NCI-H1105 treated with DMSO at 0.1 percent for 48 hours (cell line): ENCODE measurements at regions not wholly inside any gene's neighbourhood (a gene's known extent, or its start where the extent isn't known, plus 50 kb on each side); places are given as distances from the start of the nearest gene placed in this dataset.
"Not testable (repeated sequence)": the region's sequence is repeated elsewhere in the genome, so short reads cannot be mapped to it uniquely, and the experiment has no call there.

Experiments
- DNase-seq: peaks from one replicate; lab custom pipeline; 2025; lab: John Stamatoyannopoulos, UW

DNA sequence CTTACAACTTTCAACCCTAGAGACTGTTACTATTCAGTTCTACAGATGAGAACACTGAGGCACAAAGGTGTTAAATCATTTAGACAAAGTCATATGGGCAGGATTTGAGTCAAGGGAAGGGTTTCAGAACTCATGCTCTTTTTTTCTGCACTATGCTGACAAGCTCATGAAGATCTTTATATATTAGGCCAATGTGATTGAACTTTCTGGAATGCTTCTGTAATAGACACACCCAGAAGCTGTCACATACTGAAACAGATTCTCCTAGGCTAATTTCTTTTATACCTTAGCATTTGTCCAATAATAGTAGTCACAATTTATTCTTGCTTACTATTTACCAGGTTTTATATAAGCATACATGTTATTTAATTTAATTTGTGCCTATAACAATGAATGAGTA is 164.0 kb downstream of the ALG10B start:
- no peak for DNase-seq

DNA sequence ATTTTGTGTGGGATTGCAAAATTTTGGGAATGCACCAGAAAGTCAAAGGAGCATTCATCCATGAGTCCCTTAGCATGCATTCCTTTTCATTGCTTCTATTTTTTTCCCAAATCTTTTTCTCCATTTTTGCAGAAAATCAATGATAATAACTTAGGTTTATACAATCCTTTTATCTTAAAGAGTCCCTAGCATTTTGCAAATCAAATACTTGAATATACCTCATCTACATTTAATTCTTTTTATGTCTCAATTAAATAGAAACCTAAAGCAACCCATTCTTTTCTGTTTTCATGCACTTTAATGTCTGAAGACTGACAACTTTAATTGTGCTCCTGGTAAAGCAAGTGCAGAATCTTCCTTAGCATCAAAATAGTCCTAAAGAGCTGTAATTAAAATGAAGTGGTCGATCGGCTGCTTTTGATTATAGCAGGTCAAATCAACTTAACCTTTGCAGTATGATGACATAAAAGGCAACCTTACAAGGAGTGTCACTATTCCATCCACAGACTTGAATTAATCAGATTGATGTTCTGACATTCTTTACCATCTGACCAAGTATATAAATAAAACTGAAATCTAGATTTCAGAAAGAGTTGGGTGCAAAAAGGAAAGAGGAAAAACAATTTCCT is 168.4 kb downstream of the ALG10B start:
- DNase-seq, result no peak

DNA sequence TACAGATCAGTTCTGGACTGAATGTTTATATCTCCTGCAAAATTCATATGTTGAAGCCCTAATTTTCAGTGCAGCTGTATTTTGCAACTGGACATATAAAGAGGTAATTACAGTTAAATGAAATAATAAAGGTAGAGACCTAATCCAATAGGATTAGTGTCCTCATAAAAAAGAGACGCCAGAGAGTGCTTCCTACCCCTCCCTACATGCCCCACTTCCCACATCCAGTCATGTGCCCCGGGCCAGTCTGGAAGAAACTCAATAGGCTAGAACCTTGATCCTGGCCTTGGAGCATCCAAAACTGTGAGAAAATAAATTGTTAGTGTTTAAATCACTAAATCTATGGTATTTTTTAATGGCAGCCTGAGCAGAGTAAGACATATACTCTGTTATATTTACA is 172.3 kb downstream of the ALG10B start:
- DNase-seq, result no peak

DNA sequence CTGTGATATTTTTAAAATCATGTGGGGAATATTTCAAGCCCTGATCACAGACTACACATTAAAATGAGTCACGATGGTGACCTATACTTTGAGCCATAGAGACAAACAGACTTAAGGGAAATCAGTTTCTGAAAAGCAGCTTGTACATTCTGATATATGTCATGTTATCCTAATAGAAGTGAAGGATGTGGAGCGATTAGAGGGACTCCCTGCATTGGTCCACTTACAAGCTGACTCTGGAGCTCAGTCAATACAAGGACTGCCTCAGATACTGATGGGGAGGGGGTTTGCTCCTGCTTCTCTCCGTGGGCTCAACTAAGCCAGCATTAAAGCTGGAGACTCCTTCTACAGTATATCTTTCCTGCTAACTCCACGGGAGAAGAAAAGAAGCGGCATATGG is 173.5 kb downstream of the ALG10B start:
- no peak for DNase-seq

DNA sequence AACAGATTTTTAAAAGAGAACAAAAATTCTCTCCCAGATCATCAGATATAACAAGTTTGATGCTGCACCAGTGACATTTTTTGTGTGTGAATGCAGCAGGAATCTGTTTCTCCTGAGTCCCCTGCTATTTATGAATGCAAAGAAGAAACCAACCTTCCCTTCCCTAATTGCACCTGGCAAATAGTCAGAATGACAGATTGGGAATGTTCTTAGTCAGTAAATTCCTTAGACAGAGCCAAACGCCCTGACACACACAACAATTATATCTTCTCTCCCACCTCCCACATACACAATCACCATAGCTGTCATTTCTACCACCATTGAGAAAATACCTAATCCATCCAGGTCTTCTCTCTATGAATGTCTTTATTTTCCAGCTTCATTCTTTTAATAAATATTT is 174.4 kb downstream of the ALG10B start:
- DNase-seq, result no peak

DNA sequence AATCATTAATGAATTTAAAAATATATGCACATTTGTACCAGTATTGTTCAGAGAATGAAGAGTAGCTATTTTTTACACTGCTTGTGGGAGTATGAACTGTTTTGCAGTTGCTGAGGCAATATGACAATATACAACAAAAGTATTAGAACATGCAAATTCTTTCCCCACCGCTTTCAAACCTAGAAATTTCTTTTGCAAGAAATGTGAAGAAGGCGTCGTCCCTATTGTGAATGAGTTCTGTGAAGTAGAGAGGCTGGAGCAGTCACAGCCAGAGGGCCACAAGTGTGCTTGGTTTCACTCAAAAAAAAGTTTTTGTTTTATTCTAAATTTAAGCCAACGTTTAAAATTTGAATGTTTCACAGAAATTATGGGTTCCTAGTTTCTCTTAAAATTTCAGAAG is 184.9 kb downstream of the ALG10B start:
- DNase-seq, result no peak

DNA sequence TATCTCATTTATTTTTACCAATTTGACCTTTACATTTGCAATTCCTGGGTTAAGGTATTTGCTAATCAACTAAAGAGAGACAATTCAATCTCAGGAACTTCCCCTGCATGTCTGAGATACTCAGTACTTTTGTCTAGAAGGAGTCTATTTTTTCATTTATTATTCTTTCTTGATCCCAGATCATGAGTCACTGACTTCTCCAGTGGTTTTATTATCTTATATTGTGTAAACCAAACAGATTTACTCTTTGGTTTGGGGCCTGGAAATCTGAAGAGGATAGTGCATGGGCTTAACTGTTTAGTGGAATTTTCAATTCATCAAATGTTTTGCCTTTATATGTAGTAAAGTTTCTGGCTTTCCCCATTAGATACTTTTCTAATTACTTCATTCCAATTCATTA is 185.4 kb downstream of the ALG10B start:
- DNase-seq, result no peak

DNA sequence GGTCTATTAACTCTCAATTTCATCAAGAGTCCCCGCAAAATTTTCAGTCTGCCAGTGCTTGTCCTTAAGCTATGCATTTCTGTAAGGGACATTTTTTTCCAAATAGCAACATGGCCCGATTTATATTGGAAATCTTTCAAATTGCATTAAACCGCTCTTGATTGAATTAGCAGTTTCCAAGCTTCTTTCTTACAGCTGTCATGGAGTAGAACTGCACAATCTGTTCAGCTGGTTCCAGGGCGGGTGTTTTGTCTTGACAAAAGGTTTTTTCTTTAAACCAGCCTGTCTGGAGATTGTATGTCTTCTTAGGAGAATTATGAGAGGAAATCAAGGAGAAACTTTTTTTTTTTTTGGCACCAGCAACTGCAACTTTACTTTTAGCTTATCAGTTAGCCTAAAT is 185.8 kb downstream of the ALG10B start:
- no peak for DNase-seq

DNA sequence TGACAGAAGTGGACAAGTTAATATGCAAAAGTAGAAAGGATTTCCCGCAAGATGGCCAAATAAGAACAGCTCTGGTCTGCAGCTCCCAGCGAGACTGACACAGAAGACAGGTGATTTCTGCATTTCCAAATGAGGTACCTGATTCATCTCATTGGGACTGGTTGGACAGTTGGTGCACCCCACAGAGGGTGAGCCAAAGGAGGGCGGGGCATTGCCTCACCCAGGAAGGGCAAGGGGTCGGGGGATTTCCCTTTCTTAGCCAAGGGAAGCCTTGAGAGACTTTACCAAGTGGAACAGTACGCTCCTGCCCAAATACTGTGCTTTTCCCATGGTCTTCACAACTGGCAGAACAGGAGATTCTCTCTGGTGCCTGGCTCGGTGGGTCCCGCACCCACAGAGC is 191.3 kb downstream of the ALG10B start:
- no peak for DNase-seq

DNA sequence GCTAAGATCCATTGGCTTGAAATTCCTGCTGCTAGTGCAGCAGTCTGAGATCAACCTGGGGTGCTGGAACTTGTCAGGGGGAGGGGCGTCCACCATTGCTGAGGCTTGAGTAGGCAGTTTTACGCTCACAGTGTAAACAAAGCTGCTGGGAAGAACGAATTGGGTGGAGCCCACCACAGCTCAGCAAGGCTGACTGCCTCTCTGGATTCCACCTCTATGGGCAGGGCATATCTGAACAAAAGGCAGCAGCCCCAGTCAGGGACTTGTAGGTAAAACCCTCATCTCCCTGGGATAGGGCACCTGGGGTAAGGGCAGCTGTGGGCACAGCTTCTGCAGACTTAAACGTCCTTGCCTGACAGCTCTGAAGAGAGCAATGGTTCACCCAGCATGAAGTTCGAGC is 191.7 kb downstream of the ALG10B start:
- DNase-seq, result no peak

DNA sequence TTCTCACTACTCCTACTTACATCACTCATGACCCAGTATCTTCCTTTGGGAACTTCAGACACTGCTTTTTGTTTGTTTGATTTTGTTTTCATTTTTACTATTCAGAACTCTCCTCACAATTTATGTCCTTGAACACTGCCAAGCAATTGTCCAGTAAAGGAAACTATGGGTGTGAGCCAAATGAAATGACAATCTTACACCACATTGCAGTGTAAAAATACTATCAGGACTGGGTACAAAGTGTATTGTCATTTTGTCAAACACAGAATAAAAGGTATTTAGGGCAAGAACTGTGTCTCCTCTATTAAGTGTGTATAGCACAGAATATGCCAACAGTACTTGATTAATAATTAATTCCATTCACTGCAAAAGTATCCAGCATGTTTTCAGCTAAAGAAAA is 199.3 kb downstream of the ALG10B start:
- no peak for DNase-seq

DNA sequence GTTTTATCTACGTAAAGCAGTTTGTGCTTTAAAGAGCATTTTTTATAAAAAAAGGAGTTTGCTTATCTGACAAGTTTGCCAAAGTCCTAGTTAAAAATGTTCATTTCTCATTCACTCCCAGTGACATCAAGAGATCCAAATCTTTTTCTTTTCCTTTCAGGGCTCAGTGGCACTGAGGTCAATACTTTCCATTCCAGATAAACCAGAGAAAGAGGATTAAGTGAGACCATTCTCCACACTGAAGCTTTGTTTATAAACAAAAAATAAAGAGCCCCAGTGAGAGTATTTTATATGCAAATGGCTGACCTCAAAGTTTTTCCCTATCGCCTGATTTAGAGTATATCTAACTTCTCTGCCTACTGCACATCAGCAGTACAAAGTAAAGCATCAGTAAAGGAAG is 199.8 kb downstream of the ALG10B start:
- no peak for DNase-seq

DNA sequence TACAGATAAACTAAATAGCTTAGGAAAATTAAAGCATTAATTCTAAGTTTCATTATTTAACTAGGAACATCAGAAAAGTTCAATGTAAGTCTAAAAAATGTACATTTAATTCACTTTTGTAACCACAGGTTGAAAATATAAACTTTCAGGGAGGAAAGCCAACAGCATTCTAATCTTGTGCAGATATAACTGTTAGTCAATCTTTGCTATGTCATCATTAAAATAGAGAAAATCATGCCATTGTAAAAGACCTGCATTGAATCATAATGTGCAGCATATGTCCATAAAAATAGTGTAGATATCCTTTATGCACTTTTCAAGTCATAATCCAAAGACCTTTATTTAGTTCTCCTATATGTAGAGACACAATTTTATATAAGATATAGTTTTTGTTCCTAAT is 207.3 kb downstream of the ALG10B start:
- DNase-seq, result no peak

DNA sequence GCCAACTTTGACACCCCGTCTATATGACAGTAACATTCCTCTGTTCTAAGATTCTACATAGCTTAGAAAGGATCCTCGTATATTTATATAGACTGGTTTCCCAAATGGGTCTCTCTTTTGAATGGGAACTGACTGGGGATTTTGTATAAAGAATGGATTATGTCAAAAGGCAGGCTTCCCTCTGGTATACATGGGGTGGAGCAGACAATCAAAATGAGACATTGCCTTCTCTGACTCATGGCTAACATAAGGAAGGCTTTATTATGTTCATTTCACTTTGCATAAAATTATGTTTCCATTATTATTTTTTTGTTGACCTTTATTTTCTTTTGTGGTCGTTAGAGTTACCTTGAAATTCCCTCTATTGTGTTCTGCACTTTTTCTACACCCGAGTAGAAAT is 211.1 kb downstream of the ALG10B start:
- DNase-seq, result no peak

DNA sequence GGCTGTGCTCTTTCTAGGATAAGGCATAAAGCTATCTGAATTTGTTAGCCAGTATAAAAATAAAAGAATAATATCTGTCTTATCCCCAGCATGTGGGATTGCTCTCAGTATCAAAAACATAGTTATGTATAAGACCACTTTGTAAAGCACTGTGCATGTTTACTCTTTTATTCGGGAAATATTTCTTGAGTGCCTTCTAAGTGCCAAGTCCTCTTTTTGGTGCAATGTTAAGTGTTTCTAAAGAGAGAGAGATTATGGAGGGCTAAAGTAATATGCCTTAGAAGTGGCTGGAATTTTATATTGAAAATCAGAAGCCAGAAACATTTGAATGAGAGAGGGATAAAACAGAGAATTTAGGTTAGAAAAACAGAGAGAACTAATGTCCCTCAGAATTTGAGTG is 212.0 kb downstream of the ALG10B start:
- DNase-seq, result no peak

DNA sequence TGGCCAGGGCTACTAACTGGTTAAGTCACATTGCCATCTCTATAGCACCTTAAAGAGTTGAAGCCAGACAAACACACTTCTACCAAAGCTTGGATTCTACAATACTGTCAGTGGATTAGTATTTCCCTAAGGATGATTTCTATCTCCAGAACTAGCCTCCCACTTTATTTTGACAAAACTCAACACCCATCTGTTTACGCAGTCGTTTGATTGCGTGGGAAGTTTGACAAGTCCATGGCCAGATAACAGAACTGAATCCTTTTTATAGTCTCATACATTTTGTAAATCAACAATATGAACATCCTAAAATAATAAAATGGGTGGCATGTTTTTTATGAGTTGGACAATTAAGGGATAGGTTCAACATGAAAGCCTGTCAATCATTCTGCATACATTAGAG is 212.7 kb downstream of the ALG10B start:
- not testable (repeated sequence) for DNase-seq

DNA sequence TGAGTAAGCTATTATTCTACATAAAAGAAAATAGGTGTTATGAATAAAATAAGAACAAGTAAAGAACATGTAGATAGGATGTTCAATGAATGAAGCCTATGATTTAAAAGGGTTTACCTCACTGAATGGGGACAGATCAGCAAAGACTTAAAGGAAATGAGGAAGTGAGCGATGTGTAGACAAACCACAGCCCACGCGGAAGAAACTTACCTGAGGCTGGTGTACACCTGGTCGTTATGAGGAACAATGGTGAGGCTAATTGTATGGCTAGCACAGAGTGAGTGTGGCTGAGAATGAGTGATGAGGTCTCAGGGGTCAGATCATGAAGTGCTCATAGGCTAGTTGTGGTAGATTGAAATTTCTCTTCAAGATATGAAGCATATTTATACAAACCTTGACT is 221.7 kb downstream of the ALG10B start:
- DNase-seq, result no peak

DNA sequence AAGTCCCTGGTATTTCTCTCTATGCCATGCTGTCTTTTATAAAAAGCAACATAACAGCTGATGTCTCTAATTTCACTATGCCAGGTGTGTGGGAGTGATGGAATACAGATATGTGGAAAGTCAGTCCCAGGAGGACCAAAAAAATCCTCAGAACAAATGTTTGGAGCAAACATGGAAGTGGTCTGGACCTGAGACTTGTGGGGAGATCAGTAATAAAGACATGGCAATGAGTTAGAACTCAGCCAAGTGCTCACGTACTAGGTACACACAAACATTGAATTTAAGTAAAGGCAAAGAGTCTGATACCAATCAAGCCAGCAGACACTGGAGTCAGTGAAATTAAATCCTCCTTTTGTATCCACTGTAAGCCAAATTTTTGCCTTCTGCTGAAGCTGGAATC is 223.6 kb downstream of the ALG10B start:
- no peak for DNase-seq

DNA sequence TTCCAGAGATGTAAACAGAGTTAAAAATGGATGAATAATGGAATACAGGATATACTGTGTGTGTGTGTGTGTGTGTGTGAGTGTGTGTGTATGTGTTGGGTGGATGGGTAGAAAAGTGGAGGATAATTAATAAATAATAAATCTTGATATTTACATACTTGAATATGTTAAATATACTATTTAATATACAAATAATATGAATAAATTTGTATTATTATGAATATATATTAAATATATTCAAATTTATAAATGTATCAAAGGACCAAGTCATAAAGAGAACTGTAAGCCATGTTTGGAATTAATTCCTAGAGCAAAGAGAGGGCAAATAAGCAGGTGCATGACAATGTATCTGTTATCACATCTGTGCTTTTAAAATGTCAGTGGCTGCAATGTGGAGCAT is 225.3 kb downstream of the ALG10B start:
- no peak for DNase-seq

DNA sequence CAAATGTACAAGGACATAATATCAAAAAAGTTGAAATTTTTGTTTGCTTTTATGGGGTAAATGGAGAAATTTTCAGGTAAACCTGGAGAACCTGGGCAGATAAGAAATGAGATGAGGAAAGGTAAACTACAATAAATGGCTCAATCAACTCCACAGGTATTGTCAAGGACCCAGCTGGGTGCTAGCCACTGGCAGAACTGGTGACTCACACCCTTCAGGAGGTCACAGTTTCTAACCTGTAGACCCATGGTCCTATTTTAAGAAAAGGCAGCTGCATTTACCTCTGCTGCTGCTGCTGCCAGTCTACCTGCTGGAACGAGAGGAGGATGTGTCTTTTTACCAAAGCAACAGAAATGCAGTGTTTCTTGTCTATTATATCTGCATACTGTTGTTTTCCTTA is 226.6 kb downstream of the ALG10B start:
- no peak for DNase-seq

DNA sequence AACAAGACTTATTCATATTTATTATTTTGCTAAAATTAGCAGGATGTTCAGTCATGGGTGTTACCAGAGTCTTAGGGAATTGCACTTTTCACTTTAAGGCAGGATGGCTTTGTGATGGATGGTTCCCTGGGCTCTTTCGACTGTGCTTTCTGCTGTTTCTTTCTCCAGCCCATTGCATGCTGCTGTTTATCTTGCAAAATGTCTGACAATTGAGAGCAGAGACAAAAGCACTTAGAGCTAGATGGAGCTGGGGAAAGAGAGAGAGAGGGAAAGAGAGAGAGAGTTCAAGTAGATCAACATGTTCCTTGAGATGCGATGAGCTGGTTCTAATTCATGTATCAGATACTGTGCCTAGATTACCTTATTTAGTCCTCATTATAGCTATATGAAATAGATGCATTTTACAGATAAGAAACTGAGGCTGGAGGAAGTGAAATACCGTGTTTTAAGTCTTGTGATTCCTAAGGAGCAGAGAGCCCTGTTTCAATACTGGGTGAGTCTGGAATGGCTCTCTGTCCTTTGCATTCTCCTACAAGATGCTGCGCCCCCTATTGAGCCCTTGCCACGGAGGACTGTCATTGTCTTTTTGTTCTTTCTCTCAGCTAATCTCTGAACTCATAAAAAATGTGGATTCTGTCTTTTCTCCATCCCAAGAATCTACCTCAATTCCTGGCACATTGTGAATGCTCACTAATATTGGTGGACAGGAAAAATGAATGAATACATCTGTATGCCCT is 227.9 kb downstream of the ALG10B start:
- DNase-seq, result no peak

DNA sequence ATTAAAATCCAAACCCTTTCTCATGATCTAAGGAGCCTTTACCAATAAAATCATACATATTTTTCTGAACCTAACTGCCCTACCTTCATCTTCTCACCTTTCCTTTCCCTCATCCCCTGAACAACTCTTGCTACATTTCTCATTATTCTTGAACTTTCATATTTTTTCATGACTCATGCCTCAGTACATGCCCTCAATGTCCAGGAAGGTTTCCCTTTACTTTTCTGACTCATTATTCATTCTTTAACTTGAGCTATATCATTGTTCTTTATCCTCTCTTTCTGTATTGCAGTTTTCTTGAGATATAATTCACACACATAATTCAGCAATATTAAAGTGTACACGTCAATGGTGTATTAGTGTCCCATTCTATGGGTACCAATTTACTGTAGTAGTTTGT is 231.0 kb downstream of the ALG10B start:
- no peak for DNase-seq

DNA sequence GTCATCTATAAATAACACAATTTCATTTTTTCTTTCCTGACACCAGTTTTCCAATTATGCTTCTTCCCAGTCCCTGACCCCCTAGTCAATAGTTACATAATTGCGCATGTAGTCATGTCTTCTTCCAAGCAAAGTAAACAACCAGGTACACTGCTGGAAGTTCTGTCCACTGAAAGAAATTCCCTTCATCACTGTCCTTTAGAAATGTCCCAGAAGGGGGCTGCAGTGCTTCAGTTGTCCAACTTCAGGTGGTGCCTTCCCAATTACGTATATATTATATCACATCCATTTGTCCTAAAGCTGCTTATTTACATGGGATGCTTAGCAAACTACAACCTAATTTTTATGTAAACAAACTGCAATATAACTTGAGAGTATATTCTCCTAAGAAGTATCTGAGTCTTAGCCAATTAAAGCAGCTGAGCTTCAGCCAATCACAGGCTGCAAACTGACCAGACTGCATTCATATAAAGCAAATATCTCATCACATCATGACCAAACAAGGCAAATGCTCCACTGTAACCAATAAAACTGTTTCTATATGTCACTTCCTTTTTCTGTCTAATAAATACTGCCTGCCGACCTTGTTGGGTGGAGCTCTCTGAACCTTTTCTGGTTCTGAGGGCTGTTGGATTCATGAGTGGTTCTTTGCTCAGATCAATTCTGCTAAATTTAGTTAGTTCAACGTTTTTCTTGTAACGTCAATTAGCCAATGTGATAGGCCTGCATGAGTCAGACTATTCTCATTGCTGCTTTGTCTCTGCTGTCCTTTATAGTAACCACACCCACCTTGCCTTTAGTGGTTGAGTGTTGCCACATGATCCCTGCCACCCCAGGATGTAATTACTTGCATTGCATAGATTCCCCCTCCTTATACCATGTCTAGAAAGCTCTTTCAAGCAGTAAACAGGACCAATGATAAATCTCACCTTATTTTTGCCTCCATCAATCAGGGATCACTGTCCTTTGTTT is 239.3 kb downstream of the ALG10B start:
- no peak for DNase-seq
